ENCODE measurements at regions not wholly inside any gene's neighbourhood (a gene's known extent, or its start where the extent isn't known, plus 50 kb on each side); places are given as distances from the start of the nearest gene placed in this dataset.

DNA sequence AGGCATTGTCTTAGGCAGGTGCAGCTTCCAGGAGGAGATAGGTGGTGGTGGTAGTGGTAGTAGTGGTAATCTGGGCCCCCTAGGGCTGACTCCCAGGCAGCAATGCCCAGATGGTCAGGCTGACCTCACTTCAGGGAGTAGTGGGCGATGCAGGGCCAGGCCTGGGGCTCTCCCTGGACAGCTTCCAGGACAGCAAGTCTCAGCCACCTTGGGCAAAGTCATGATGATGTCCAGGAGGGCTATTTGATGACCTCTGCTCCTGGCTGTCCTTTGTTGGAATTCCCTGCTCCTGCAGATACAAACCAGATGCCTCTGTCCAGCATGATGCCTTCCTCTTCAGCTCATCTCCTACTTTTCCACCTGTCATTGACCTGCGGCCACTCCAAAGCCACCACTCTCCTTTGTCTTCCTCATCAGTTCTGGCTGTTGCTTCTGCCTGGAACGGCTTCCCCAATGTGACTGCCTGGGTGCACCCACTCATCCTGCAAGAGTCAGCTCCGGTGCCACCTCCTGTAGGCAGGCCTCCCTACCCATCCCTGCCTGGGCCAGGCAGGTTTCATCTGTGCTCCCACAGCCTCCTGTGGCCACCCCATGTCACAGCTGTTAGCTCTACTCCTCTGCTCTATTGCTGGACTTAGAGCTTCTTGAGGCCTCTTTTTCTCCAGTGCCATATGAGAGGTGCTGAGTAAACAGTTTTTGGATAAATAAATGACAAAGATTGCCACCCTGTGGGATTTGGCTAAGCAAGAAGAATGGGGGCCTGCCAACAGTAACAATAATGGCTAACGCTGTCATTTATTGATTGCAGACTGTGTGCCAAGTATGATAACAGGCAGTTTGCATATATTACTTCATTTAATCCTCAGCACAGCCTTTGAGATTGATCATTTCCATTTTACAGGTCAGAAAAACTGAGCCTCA is 172.9 kb upstream of the NECTIN1 start:
- Mint-ChIP-seq H3K27ac (no peak overlapping the region), H3K9me3 (no peaks in the 10 kb centered on the region), H3K36me3 (ENCODE audit: low read depth) (no peaks in the 10 kb centered on the region), H3K4me3 (no peak overlapping the region), H3K27me3 (peaks cover 2% of the 10 kb centered on the region), H3K4me1 (ENCODE audit: low read depth) (no peaks in the 10 kb centered on the region)
- intact Hi-C loops (cut with micrococcal nuclease) = no loop called here

GRCh38 chr11:119899997-119900396 is 171.0 kb upstream of the NECTIN1 start:
- H3K36me3 Mint-ChIP-seq (ENCODE audit: low read depth) = no peaks in the 10 kb centered on the region
- no peaks in the 10 kb centered on the region for H3K4me1 Mint-ChIP-seq (ENCODE audit: low read depth)
- H3K27ac Mint-ChIP-seq = no peak overlapping the region
- H3K4me3 Mint-ChIP-seq = no peak overlapping the region
- no peaks in the 10 kb centered on the region for H3K9me3 Mint-ChIP-seq
- intact Hi-C loops (cut with micrococcal nuclease) = no loop called here
- no peaks in the 10 kb centered on the region for H3K27me3 Mint-ChIP-seq

DNA sequence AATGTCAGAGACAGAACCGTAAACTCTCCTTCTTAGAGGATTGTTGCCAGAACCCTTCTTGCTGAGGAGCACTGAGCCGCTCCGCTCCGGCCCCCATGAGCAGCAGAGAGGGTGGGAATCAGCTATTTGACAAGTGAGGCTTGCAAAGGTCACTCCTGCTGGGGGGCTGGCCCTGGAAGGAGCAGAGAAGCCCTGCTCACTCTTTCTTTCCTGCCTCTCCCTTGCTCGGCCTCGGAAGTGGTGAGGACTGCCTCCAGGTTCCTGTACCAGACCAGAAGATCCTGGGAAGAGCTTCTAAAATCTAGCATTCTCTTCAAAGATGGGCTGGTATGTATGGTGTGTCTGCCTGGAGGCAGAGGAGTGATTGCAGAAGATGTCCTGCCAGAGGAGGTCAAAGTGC is 168.6 kb upstream of the NECTIN1 start:
- Mint-ChIP-seq H3K36me3 (ENCODE audit: low read depth) (no peaks in the 10 kb centered on the region), H3K9me3 (no peaks in the 10 kb centered on the region), H3K27me3 (no peaks in the 10 kb centered on the region), H3K4me3 (no peak overlapping the region), H3K4me1 (ENCODE audit: low read depth) (no peaks in the 10 kb centered on the region), H3K27ac (no peak overlapping the region)
- intact Hi-C loops (cut with micrococcal nuclease) = no loop called here

DNA sequence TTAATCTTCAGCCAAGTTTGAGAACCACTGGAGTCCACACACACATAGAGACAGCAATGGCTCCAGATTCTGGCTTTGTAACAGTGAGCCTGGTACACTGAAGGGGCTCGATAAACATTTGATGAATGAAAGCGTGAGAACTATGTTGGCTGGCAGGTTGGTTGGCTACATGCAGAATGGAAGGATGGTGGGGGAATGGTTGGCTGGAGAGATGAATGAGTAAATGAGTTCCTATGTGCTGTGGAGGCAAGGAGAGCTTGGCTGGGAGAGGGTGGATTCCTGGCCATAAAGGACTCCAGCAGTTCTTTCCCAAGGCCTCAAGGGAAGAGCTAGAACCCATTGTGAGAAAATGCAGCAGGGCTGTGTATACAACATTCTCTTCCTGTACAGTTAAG is 168.0 kb upstream of the NECTIN1 start:
- Mint-ChIP-seq H3K4me3 (no peak overlapping the region), H3K36me3 (ENCODE audit: low read depth) (no peaks in the 10 kb centered on the region), H3K9me3 (no peaks in the 10 kb centered on the region), H3K27ac (no peak overlapping the region), H3K27me3 (peaks cover 3% of the 10 kb centered on the region), H3K4me1 (ENCODE audit: low read depth) (no peaks in the 10 kb centered on the region)
- intact Hi-C loops (cut with micrococcal nuclease) = no loop called here

GRCh38 chr11:119896387-119897045 is 167.5 kb upstream of the NECTIN1 start:
- intact Hi-C loops (cut with micrococcal nuclease) = no loop called here
- no peak overlapping the region for H3K27ac Mint-ChIP-seq
- no peaks in the 10 kb centered on the region for H3K4me1 Mint-ChIP-seq (ENCODE audit: low read depth)
- no peaks in the 10 kb centered on the region for H3K36me3 Mint-ChIP-seq (ENCODE audit: low read depth)
- peaks cover 3% of the 10 kb centered on the region for H3K27me3 Mint-ChIP-seq
- no peak overlapping the region for H3K4me3 Mint-ChIP-seq
- H3K9me3 Mint-ChIP-seq = no peaks in the 10 kb centered on the region

DNA sequence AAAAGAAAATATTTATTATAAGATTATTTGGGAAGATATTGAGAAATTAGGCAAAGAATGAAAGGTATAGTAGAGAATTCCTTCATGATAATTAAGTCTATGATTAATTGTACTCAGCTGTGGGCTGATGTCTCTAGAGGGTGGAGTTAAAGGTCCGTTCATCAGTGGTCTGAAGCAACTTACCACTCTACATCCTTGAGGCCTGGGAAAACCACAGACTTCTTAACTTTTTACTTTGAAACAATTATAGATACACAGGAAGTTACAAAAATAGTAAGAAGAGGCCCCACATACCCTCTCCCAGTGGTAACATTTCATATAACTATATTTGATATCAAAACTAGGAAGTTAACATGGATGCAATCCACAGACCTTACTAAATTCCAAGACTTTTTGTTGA is 167.0 kb upstream of the NECTIN1 start:
- H3K9me3 Mint-ChIP-seq = no peaks in the 10 kb centered on the region
- H3K27ac Mint-ChIP-seq = no peak overlapping the region

GRCh38 chr11:119894916-119895315 is 165.9 kb upstream of the NECTIN1 start:
- Mint-ChIP-seq H3K27me3 (peaks cover 3% of the 10 kb centered on the region), H3K9me3 (no peaks in the 10 kb centered on the region), H3K4me1 (ENCODE audit: low read depth) (peaks cover 6% of the 10 kb centered on the region), H3K36me3 (ENCODE audit: low read depth) (no peaks in the 10 kb centered on the region), H3K4me3 (no peak overlapping the region), H3K27ac (no peak overlapping the region)
- intact Hi-C loops (cut with micrococcal nuclease) = no loop called here

More for the DNA sequence above, 167.0 kb upstream of the NECTIN1 start:
- Mint-ChIP-seq H3K27me3 (peaks cover 3% of the 10 kb centered on the region), H3K4me3 (no peak overlapping the region), H3K36me3 (ENCODE audit: low read depth) (no peaks in the 10 kb centered on the region), H3K4me1 (ENCODE audit: low read depth) (peaks cover 3% of the 10 kb centered on the region)
- intact Hi-C loops (cut with micrococcal nuclease) = no loop called here

- Mint-ChIP-seq H3K9me3 (no peaks in the 10 kb centered on the region), H3K36me3 (ENCODE audit: low read depth) (no peaks in the 10 kb centered on the region), H3K4me1 (ENCODE audit: low read depth) (peaks cover 6% of the 10 kb centered on the region), H3K27ac (no peak overlapping the region), H3K4me3 (no peak overlapping the region), H3K27me3 (peaks cover 10% of the 10 kb centered on the region)
- intact Hi-C loops (cut with micrococcal nuclease) = no loop called here
Observed at GRCh38 chr11:119892311-119892808, 163.4 kb upstream of the NECTIN1 start.

DNA sequence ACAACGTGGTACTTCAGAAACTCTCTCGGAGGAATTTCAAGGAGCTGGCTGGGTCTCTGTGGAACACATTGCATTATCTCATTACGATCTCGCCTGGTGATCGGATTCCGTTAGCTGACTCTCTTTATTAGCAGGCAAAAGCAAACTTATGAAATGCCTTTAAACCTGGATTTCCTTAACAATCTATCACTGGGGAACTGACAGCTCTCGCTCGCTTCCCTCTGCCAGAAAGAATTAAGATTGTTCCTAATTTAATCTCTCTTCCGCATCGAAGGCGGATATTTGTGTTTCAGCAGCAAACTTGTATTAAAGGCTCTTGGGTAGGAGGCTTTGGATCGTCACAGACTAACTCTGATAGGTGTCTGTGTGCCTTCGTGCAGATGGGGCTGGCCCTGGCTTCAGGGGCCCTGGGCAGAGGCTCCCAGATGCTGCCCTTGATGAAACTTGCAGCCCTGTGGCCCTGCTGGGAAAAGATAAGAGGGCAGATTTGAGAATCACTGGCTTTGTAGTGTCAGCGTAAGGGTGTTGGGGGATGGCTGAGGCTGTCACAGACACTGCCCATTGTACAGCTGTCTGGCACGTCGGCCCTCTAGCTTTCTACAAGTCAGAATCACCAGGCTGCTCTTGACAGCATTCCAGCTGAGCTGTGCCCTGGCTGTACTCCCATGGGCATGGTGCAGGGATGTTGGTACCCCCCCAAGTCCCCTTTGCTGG is 162.2 kb upstream of the NECTIN1 start:
- Mint-ChIP-seq H3K4me3 (no peak overlapping the region), H3K27ac (no peak overlapping the region), H3K36me3 (ENCODE audit: low read depth) (no peaks in the 10 kb centered on the region), H3K4me1 (ENCODE audit: low read depth) (peaks cover 6% of the 10 kb centered on the region), H3K27me3 (peaks cover 12% of the 10 kb centered on the region), H3K9me3 (no peaks in the 10 kb centered on the region)
- intact Hi-C loops (cut with micrococcal nuclease) = no loop called here

GRCh38 chr11:119890466-119890865 is 161.5 kb upstream of the NECTIN1 start:
- intact Hi-C loops (cut with micrococcal nuclease) = no loop called here

DNA sequence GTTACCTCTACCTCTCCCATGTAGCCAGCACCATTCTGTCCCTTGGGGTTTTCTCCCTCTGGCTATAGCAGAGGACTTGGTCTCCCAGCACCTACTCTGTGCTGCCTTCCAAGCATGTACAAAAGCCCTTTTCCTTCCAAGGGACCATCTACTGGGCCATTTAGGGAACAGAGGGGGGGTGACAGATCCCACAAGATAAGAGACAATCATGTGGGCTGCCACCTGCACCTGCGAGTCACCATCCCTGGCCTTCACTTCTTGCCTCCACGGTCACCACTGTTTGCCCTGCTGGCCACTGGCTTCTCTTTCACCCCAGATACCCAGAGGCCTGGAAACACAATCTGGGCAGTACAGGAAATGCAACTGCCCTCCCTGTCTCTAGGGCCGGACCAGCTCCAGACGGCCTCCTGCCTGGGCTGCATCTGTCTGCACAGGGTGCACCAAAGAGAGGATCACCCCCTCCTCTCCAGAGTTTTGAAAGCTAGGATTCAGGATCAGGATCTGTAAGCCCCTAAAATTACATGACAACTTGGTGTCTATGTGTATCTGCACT is 160.8 kb upstream of the NECTIN1 start:
- H3K9me3 Mint-ChIP-seq = no peaks in the 10 kb centered on the region
- H3K27me3 Mint-ChIP-seq = peaks cover 17% of the 10 kb centered on the region
- H3K4me1 Mint-ChIP-seq (ENCODE audit: low read depth) = peaks cover 6% of the 10 kb centered on the region
- intact Hi-C loops (cut with micrococcal nuclease) = no loop called here
- H3K36me3 Mint-ChIP-seq (ENCODE audit: low read depth) = no peaks in the 10 kb centered on the region
- H3K4me3 Mint-ChIP-seq = no peak overlapping the region
- H3K27ac Mint-ChIP-seq = no peak overlapping the region

More at GRCh38 chr11:119890466-119890865, 161.5 kb upstream of the NECTIN1 start:
- Mint-ChIP-seq H3K27me3 (peaks cover 14% of the 10 kb centered on the region), H3K4me1 (ENCODE audit: low read depth) (peaks cover 6% of the 10 kb centered on the region), H3K4me3 (no peak overlapping the region), H3K27ac (no peak overlapping the region), H3K36me3 (ENCODE audit: low read depth) (no peaks in the 10 kb centered on the region), H3K9me3 (no peaks in the 10 kb centered on the region)

DNA sequence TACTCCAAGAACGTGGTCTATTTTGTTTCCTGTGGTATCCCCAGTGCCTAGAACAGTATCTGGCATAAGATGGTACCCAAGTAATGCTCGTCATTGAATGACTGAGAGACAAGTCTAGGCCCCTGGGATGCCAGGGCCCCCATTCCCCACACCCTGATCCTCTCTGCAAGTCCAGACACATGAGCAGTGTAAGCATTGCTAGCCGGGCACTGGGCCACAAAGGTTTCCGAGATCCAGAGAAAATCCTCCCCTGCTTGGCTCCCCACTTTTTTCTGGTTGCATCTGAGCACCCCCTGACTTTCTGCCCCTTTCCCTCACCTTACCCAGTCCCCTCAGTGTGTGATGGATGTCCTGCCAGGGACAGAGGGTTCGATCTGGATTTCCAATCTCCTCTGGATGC is 160.1 kb upstream of the NECTIN1 start:
- H3K9me3 Mint-ChIP-seq = no peaks in the 10 kb centered on the region
- intact Hi-C loops (cut with micrococcal nuclease) = no loop called here
- H3K27ac Mint-ChIP-seq = no peak overlapping the region
- peaks cover 6% of the 10 kb centered on the region for H3K4me1 Mint-ChIP-seq (ENCODE audit: low read depth)
- H3K4me3 Mint-ChIP-seq = no peak overlapping the region
- no peaks in the 10 kb centered on the region for H3K36me3 Mint-ChIP-seq (ENCODE audit: low read depth)
- H3K27me3 Mint-ChIP-seq = peaks cover 21% of the 10 kb centered on the region

- Mint-ChIP-seq H3K27ac (no peak overlapping the region), H3K9me3 (no peaks in the 10 kb centered on the region), H3K4me1 (ENCODE audit: low read depth) (peaks cover 6% of the 10 kb centered on the region), H3K27me3 (peaks cover 21% of the 10 kb centered on the region), H3K36me3 (ENCODE audit: low read depth) (no peaks in the 10 kb centered on the region), H3K4me3 (no peak overlapping the region)
- intact Hi-C loops (cut with micrococcal nuclease) = no loop called here
Observed at GRCh38 chr11:119888119-119888518, 159.1 kb upstream of the NECTIN1 start.
